ENCODE measurements at regions not wholly inside any gene's neighbourhood (a gene's known extent, or its start where the extent isn't known, plus 50 kb on each side); places are given as distances from the start of the nearest gene placed in this dataset.
"Not testable (repeated sequence)": the region's sequence is repeated elsewhere in the genome, so short reads cannot be mapped to it uniquely, and the experiment has no call there.

DNA sequence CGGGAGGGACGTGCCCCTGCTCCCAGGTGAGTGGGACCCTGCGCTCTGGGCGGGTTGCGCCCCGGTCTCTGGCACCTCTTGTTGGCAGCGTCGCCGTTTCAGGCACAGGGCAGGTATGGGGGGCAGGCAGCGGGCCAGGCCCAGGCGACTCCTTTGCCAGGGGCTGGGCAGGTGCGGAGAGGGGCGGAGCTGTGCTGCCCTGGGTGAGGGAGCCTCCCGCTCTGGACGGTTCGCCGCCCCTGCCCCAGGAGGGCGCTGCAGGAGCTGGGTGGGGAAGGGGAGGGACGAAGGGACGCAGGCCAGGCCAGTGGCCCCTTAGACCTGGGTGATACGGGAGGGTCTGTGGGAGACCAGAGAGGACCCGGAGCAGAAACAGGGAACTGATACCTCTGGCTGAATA is 663.9 kb upstream of the DEFB115 start:
- DNase-seq, result no peak

- DNase-seq, result no peak
Observed at GRCh38 chr20:30594112-30594511, 663.4 kb upstream of the DEFB115 start.

DNA sequence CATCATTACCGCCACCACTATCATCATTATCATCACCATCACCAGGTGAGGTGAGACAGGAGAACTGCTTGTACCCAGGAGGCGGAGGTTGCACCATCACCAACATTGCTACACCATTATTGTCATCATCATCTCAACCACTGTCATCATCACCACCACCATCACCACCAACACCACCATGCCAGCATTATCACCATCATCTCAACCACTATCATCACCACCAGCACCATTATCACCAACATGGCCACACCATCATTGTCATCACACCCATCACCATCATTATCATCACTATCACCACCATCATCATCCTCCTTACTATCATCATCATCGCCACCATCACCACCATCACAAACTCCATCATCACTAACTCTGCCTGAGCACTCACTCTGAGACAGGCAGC is 661.8 kb upstream of the DEFB115 start:
- DNase-seq, result no peak

- DNase-seq, result not testable (repeated sequence)
Observed at GRCh38 chr20:30597429-30597828, 660.0 kb upstream of the DEFB115 start.

DNA sequence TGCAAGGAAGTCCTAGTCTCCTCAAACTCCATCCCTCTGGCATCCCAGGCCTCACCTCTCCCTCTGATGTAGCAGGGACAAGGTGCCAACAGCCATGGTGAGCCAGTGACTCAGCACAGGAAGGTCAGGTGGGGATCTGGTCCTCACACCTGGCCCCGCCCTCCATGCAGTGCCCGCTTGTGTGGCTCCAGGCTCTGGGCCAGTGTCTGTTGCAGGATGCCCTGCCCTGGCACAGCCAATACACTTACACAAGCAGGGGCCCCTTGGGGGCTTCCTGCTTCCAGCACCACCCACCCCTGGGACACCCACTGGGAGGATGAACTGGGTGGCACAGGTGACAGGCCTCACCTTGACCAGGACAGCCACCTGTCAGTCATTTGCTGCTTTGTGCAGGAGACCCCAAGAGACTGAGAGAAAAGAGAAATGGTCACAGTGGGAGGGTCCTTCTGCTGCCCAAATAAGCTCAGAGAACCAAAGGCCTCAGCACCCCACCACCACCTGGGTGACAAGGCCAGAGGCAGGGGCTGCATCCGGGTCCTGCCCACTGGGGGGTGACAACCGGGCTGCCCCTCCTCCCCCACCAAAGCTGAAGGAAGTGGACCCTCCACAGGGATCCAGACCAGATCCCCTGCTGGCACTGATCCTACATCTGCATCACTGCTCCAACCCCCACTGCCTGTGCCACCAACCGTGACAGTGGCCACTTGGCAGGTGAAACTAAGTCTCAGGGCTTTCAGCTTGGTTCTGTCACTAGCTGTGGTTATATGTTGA is 658.8 kb upstream of the DEFB115 start:
- DNase-seq, result no peak

DNA sequence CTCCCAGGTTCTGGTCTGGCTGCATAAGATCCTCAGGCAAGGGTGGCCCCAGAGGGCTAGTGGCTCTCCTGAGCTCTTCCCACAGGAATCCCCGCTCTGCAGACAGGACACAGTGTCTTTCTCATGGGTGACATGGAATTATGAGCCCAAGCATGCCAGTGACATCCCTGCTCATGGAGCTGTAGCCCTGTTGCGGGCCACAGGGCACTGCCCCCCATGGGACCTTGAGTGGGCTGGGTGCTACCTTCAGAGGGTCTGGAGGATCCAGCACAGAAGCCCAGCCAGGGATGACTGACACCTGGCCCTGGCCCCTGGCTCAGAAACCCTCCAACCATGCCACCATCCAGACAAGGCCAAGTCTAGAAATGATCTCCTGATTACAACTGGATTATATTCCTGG is 657.5 kb upstream of the DEFB115 start:
- no peak for DNase-seq

- no peak for DNase-seq
Observed at GRCh38 chr20:30601974-30602373, 655.5 kb upstream of the DEFB115 start.

GRCh38 chr20:30602424-30602823 is 655.0 kb upstream of the DEFB115 start:
- DNase-seq, result no peak

DNA sequence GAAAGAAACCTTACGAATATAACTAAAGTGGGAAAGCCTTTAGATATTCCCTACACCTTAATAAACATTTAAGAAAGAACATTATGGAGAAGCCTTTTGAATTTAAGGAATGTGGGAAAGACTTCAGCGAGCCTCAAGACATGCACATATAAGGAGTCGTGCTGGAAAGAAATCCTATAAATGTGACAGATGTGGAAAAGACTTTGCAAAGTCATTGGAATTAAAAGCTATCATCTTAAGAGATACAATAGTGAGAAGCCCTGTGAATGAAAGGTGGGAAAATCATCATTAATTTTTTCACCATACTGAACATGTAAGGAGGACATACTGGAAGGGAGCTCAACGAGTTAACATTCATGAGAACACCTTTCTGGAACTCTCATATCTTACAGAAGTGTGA is 650.5 kb upstream of the DEFB115 start:
- no peak for DNase-seq

DNA sequence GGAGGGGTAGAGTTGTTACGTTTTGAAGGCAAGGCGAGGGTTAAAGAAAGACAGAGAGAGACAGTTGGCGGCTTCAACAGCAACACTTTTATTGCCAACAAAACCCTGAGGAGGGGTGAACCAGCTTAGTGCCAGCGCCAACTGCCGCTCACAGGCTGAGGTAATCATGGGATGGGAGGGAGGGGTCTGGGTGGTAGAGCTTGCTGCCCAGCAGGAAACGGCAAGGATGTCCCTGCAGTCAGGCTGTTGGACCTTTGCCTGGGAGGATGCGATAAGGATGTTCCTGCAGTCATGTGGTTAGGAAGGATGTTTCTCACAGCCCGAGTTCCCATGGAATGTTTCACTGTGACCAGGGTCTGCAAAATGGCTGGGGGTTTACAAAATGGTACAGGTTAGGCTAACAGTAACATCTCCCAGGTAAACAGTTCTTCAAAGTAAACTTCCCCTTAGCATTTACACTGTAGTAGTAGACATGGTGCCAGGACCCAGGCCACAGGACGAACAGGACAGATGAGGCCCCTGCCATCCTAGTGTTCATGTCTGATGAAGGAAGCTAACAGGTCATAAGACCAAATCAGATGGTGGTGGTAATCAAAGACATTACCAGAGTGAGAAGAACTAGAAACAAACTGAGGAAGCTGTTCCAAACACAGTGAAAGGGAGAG is 647.3 kb upstream of the DEFB115 start:
- no peak for DNase-seq

DNA sequence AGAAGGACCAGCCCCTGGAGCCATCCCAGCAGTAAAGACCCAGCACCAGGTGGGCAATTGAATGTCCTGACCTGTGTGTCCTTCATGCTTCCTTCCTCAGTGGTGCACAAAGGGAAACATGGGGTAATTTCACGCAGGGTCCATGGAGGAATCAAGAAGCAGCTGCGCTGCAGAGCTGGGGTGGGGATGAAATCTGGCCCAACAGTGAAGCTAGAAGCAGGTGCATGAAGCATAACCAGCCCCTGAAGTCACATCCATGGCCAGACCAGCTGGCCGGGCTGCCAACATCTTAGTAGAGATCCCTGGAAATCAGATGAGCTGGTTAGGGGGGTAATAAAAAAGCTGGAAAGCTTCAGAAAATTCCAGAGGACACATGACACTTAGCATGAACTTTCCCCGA is 646.7 kb upstream of the DEFB115 start:
- no peak for DNase-seq

DNA sequence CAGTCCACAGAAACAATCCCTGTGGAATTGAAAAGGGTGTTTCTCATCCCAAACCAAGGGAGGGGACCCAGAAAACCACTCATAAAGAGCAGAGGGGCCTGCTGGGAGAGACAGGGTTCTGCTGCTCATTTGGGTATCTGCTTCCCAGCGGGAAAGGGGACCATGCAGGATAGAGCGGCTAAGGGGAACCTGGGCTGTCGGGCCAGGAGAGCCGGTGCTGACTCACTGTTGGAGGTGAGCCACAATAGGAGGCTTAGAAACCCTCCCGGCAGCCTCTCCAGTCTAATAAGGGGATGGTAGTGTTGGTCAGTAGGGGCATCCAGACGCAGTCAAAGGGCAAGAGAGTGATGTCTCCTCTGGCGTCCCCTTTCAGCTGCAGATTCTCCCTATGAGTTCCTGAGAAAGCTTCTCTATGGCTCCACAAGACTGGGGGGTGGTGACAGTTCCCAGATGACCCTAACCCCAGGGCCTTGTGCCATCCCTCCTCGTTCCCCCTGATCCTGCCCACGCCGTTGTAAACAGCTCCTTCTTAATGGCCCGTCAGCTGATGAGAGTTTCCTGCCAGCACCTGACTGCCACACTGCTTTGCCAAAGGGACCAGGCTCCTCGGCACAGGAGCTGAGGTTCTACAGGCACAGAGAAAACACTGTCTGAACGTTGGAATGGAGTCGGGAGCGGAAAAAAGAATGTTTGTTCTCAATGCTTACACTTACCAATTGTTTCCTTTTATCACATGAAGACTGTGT is 646.1 kb upstream of the DEFB115 start:
- no peak for DNase-seq

DNA sequence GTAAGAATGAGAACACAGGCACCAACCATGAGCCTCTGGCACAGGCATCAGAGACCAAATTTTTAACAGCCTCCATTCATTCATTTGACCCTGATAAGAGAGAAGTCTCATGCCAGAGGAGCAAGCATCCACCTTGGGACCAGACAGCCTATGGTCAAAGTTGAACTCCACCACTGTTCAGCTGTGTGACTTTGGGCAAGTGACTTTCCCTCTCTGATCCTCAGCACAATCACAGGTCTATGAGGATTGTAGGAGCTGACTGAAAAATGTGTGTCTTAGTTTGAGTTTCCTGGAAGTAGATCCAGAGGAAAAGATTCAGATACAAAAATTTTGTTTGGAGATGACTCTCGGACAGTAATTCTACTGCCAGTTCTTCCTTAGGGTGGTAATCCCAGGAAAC is 645.1 kb upstream of the DEFB115 start:
- DNase-seq, result no peak

DNA sequence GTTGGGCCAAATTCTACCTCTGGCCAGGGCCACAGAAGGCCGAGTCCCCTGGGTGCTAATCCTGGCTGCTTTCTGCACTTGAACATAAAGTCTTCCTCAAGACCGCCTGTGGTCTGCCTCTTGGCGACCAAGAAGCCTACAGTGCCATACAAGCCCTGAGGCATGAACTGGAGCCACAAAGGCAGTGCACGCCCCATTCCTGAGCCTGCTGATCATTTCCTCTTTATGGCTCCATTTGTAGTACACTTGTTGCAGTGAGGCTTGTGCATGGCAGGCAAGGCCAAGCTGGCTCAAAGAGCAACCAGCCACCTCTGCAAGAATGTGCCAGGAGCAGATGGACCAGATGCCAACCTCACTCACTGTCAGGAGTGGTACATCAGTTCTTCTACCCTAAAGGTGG is 636.1 kb upstream of the DEFB115 start:
- DNase-seq, result not testable (repeated sequence)

GRCh38 chr20:30624310-30624709 is 633.2 kb upstream of the DEFB115 start:
- not testable (repeated sequence) for DNase-seq

DNA sequence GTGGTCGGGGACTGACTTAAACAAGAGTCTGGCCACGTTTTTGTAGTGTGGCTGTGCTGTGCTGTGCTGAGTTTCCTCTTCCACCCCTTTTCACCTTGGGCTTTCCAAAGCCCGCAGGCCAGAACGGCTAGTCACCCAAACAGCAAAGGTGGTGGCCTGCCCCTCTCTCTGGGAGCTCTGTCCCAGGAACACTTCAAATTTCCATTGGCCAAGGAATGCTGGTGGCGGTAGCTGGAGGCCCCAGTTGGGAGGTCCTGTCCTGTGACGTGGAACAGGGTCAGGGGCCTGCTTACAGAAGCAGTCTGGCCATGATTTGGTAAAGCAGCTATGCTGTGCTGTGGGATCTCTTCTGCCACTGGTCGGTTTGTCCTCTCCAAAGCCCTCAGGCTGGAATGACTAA is 628.1 kb upstream of the DEFB115 start:
- DNase-seq, result not testable (repeated sequence)

DNA sequence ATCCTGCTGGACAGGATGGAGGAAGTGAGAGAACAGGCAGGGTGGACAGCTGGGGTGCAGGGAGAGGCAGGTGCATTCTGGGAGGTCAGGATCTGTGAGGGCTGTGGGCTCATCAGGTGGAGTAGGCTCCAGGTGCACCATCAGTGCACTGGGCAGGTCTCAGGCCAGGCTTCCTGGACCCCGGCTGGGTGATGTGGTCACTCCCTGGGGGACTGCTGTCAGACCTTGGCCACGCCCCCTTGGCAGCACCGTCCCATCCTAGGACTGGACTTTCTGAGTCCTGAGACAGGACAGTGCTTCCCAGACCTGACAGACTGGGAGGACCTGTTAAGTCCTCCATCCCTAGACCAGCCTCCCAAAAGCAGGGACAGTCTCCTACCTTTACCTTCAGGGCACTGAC is 626.7 kb upstream of the DEFB115 start:
- no peak for DNase-seq

DNA sequence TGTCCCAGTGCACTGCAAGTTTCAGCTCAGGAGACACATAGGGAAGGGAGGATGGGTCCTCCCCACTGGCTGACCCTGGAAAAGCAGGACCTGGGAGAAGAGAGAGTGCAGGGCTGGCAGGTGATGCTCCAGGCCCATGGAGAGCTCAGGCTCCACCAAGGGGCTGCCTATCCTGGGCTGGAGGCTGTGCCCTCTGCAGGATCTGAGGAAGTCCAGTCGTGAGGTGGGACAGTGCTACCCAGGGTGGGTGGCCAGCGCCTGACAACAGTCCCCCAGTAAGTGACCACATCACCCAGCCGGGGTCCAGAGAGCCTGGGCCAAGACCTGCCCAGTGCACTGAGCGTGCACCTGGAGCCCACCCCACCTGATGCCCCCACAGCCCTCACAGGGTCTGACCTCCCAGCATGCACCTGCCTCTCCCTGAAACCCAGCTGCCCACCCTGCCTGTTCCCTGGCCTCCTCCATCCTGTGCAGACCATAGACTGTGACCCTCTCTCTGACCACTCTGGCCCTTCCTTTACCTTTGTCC is 626.1 kb upstream of the DEFB115 start:
- DNase-seq, result not testable (repeated sequence)

DNA sequence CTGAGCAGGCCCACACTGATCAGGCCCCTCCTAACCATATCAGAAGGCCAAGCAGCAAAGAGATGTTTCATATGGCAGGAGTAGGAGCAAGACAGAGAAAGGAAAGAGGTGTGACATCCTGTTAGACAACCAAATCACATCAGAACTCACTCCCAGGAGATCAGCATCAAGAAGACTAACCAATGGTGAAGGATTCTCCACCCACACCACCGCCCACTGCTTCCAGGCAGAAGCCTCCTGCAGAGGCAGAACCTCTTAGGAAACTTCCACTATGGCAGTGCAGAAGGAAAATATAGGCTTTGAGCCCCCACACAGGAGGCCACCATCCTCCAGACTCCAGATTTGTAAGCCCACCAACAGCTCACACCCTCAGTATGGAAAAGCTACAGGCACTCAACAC is 624.7 kb upstream of the DEFB115 start:
- not testable (repeated sequence) for DNase-seq

DNA sequence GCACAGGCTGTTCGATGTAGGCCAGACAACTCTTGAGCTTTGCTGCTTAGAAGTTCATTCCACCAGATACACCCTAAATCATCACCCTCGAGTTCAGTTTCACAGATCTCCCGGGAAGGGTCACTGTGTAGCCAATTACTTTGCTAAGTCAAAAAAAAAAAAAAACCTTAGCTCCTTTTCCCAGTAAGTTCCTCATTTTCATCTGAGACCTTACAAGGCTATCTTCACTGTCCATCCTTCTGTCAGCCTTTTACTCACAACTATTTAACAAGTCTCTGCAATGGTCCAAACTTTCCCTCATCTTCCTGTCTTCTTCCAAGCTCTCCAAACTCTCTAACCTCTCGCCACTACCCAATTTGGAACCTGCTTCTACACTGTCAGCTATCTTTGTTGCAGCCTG is 615.9 kb upstream of the DEFB115 start:
- not testable (repeated sequence) for DNase-seq

DNA sequence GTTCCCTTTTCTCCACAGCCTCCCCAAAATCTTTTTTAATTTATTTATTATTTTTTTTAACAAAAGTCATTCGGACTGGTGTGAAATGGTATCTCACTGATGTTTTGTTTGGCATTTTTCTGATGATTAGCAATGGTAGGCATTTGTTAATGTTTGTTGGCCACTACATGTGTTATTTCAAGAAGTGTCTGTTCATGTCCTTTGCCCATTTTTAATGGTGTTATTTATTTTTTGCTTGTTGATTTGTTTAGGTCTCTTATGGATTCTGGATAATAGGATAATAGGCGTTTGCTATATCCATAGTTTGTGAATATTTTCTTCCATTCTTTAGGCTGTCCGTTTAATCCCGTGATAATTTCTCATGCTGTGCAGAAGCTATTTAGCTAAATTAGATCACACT is 596.5 kb upstream of the DEFB115 start:
- not testable (repeated sequence) for DNase-seq

DNA sequence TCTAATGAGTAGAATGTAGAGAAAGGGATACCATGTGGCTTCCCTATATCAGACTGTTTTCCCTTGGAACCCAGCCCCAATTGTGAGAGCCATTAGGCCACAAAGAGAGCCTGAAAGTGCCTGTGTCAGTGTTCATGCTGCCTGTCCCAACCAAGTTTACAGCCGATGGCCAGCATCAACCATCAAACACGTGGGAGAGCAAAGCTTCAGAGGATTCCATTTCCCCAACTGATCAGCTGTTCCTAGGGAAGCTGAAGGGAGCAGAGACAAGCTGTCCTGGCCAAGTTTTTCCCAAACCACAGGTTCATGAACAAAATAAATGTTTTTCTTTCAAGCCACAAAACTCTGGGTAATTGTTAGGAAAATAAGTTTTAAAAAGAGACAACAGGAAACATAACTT is 589.0 kb upstream of the DEFB115 start:
- DNase-seq, result not testable (repeated sequence)

DNA sequence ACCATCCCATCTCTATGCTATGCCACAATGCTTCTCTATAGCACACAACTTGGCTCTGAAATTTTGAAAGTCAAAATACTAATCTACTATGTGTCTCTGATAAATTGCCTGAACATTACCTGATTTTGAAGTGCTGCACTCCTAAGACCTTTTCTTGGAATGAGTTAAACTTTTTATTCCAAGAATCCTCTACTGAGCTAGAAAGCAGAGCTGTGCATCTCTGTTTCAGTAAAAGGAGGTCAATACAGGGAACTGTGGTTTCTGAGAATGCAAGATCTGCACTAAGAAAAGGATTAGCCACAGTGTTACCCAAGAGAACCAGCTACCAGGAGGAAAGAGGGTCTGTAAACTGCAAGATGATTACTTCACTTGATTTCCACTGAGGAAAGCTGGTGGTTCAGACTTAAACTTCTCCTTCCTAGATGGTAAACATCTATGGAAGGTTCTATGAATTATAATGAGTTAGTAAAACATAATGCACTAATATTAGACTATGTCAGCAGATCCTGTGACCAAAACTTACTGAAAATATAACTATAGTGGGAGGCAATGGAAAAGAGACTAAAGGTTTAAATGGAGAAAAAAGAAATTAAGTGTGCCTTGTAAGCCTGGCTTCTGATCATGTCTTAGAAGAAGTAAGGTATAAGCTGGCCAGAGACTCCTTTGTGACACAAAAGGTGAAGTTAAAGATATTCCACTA is 588.0 kb upstream of the DEFB115 start:
- DNase-seq, result not testable (repeated sequence)
